ENCODE measurements at regions not wholly inside any gene's neighbourhood (a gene's known extent, or its start where the extent isn't known, plus 50 kb on each side); places are given as distances from the start of the nearest gene placed in this dataset.

GRCh38 chr18:14924226-14924625, 176.3 kb downstream of the ANKRD30B start:
- H3K36me3 Mint-ChIP-seq (ENCODE audit: unreplicated experiment): peaks cover 8% of the 10 kb centered on the region
- peaks cover 6% of the 10 kb centered on the region for H3K4me1 Mint-ChIP-seq (ENCODE audit: low read depth, unreplicated experiment)
- H3K27me3 Mint-ChIP-seq (ENCODE audit: unreplicated experiment): peaks cover 2% of the 10 kb centered on the region
- DNase-seq: no peak
- no peak for TF ChIP-seq CTCF (IDR thresholded peaks at IDR 0.05; ENCODE audit: partially characterized antibody, unreplicated experiment)
- H3K9me3 Mint-ChIP-seq (ENCODE audit: unreplicated experiment): peaks cover 13% of the 10 kb centered on the region
- no peak overlapping the region for H3K4me3 Mint-ChIP-seq (ENCODE audit: unreplicated experiment)
- H3K27ac Mint-ChIP-seq (ENCODE audit: unreplicated experiment): no peak overlapping the region

GRCh38 chr18:14925281-14925709, 177.3 kb downstream of the ANKRD30B start:
- peaks cover 15% of the 10 kb centered on the region for H3K9me3 Mint-ChIP-seq (ENCODE audit: unreplicated experiment)
- H3K36me3 Mint-ChIP-seq (ENCODE audit: unreplicated experiment): peaks cover 14% of the 10 kb centered on the region
- no peak for TF ChIP-seq CTCF (IDR thresholded peaks at IDR 0.05; ENCODE audit: partially characterized antibody, unreplicated experiment)
- H3K27me3 Mint-ChIP-seq (ENCODE audit: unreplicated experiment): peaks cover 2% of the 10 kb centered on the region
- peaks cover 6% of the 10 kb centered on the region for H3K4me1 Mint-ChIP-seq (ENCODE audit: low read depth, unreplicated experiment)
- no peak overlapping the region for H3K4me3 Mint-ChIP-seq (ENCODE audit: unreplicated experiment)
- no peak for DNase-seq
- H3K27ac Mint-ChIP-seq (ENCODE audit: unreplicated experiment): no peak overlapping the region

GRCh38 chr18:14927701-14928100, 179.7 kb downstream of the ANKRD30B start:
- TF ChIP-seq CTCF (IDR thresholded peaks at IDR 0.05; ENCODE audit: partially characterized antibody, unreplicated experiment): no peak
- Mint-ChIP-seq H3K4me1 (ENCODE audit: low read depth, unreplicated experiment) (peaks cover 6% of the 10 kb centered on the region), H3K27ac (ENCODE audit: unreplicated experiment) (no peak overlapping the region)

GRCh38 chr18:14928396-14928795, 180.4 kb downstream of the ANKRD30B start:
- no peak overlapping the region for H3K27ac Mint-ChIP-seq (ENCODE audit: unreplicated experiment)
- H3K27me3 Mint-ChIP-seq (ENCODE audit: unreplicated experiment): peaks cover 6% of the 10 kb centered on the region
- peaks cover 14% of the 10 kb centered on the region for H3K9me3 Mint-ChIP-seq (ENCODE audit: unreplicated experiment)
- peaks cover 6% of the 10 kb centered on the region for H3K4me1 Mint-ChIP-seq (ENCODE audit: low read depth, unreplicated experiment)
- peaks cover 9% of the 10 kb centered on the region for H3K36me3 Mint-ChIP-seq (ENCODE audit: unreplicated experiment)
- DNase-seq: no peak
- TF ChIP-seq CTCF (IDR thresholded peaks at IDR 0.05; ENCODE audit: partially characterized antibody, unreplicated experiment): no peak
- no peak overlapping the region for H3K4me3 Mint-ChIP-seq (ENCODE audit: unreplicated experiment)

More at GRCh38 chr18:14927701-14928100, 179.7 kb downstream of the ANKRD30B start:
- H3K27me3 Mint-ChIP-seq (ENCODE audit: unreplicated experiment): peaks cover 5% of the 10 kb centered on the region
- H3K36me3 Mint-ChIP-seq (ENCODE audit: unreplicated experiment): peaks cover 9% of the 10 kb centered on the region
- H3K4me3 Mint-ChIP-seq (ENCODE audit: unreplicated experiment): no peak overlapping the region
- H3K9me3 Mint-ChIP-seq (ENCODE audit: unreplicated experiment): peaks cover 14% of the 10 kb centered on the region
- no peak for DNase-seq

- TF ChIP-seq CTCF (IDR thresholded peaks at IDR 0.05; ENCODE audit: partially characterized antibody, unreplicated experiment): no peak
- Mint-ChIP-seq H3K27ac (ENCODE audit: unreplicated experiment) (no peak overlapping the region), H3K36me3 (ENCODE audit: unreplicated experiment) (peaks cover 9% of the 10 kb centered on the region), H3K9me3 (ENCODE audit: unreplicated experiment) (peaks cover 19% of the 10 kb centered on the region), H3K4me3 (ENCODE audit: unreplicated experiment) (no peak overlapping the region), H3K4me1 (ENCODE audit: low read depth, unreplicated experiment) (peaks cover 4% of the 10 kb centered on the region), H3K27me3 (ENCODE audit: unreplicated experiment) (peaks cover 4% of the 10 kb centered on the region)
- DNase-seq: no peak
Observed at GRCh38 chr18:14930076-14930475, 182.1 kb downstream of the ANKRD30B start.

Measured in glutamatergic neuron (in vitro differentiated cells).